HG03095 (cell line): ENCODE measurements at regions not wholly inside any gene's neighbourhood (a gene's known extent, or its start where the extent isn't known, plus 50 kb on each side); places are given as distances from the start of the nearest gene placed in this dataset.

ENCODE experiments used
- ATAC-seq: cut with Tn5 transposase; IDR thresholded peaks from one replicate; pipeline ENCODE4 v1.9.1; 2021; ENCODE audit warnings: moderate library complexity; ENCODE audit not compliant: unreplicated experiment

DNA sequence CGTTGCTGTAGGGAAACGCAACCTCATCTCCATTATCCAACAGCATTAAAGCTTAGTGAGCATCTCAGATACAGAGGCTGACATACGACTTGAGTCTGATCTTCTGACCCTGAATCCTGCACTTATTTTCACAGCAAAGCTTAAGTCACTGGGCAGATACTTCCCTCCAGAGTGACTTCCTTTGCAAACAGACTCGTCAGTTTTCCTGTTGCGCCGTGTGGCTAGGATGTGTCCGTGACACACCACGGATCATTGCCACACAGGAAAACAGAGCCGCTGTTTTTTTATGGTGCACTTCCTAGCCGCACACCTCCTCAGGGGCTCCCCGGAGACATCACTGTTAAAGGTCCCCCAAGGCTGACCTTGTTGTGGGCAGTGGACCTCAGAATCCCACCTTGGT is 94.9 kb upstream of the MKI67 start:
- ATAC-seq = no peak

DNA sequence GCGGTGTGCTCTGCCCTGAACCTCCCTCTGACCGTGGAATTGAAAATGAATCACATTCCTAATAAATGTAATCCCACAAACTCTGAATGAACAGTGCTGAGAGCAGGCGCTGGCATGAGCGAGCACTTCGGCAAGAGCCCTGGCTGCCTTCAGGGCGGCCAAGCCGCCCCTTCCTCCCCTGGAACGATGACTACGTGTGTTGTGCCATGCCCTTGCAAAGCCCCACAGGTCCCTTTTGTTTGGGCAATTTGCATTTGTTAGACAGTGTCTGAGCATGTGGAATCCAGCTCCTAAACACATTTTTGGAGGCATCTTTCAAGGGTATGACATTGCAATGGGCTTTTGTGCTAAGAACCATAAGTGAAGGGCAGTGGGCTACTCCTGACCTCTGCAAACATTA is 95.6 kb upstream of the MKI67 start:
- ATAC-seq = no peak

DNA sequence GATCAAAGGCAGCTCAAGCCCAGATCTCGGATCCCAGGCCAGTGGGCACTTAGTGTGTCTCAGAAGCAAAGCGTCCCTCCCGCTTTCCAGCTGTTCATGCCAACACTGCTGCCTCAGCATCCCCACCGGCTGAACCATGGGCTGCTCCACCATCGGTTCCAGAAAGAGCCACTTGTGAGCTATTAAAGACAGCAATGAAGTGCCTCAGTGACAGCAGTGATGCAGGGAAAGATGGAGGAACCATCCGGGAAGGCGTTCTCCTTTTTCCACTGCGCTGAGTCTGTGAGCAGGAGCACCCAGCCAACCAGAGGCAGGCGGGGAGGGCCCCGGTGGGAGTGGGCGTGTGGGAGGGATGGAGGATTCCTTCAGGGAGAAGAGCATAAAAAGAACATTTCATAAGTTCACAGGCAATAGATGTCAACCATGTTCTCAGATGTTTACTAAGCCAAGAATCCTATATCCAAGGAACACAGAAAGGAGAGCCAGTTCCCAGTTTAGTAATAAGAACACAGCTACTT is 96.2 kb upstream of the MKI67 start:
- ATAC-seq = no peak

DNA sequence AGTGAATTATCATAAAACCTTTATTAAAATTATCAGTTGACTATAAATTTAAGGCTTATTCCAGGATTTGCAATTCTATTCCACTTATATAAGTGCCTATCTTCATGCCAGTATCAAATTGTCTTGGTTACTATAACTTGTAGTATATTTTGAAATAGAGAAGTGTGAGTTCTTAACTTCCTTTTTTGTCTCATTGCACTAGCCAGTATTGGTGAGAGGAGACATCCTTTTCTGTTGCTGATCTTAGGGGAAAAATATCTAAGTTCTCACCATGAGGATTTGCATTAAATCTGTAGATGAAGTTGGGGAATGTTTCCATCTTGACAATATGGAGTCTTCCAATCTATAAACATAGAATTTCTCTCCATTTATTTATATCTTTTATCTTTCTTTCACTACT is 104.2 kb upstream of the MKI67 start:
- no peak for ATAC-seq

DNA sequence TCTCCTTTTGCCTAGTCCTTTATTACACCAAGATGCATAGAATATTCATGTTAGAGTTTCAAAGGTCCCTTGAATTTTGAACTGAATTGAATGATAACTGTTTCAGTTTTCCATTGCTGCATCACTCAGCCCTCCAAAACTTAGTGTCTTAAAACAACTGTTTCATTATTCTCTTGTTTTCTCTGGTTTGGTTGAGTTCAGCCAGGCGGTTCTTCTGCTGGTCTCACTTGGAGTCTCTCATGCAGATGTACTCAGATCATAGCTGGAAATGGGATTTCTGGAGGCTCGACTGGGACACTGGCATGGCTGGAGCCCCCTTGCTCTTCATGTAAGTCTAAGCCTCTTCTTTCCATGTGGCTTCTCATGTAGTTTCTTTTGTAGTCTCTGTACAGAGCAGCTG is 107.2 kb upstream of the MKI67 start:
- ATAC-seq = no peak

DNA sequence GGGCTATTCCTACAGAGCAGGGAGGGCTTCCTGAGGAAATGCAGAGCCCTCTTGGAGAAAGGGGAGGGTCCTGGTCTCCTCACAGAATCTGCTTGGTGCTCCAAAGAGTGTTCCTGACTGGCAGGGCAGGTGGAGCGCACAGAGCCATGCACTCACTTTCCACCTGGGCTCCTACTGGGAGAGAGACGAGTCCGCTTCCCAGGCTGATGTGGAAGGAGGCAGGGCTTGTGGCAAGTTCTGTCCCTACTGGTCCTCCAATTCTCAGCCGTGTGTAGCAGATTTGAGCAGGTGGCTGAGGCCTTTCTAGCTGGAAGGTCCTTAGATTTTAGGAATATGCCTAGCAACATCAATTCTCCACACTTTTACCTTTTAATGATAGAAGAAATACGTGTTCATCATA is 111.5 kb upstream of the MKI67 start:
- no peak for ATAC-seq

DNA sequence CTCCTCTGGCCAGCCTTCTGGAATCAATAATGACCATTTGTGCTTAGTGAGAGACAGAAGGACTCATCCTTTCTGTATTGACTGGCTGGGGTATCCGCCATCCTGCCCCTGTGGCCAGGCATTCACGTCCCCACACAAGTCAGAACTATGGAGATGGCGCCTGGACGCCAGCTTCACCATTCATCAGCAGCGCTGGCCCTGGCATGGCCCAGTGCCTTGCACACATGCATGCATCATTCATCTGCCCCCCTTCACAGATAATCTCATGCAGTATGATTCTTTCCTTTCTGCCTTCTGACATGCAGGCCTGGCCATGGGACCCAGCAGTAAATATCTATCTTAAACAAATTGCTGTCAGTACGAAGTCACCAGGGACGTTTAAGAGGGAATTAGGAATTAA is 114.8 kb upstream of the MKI67 start:
- no peak for ATAC-seq

DNA sequence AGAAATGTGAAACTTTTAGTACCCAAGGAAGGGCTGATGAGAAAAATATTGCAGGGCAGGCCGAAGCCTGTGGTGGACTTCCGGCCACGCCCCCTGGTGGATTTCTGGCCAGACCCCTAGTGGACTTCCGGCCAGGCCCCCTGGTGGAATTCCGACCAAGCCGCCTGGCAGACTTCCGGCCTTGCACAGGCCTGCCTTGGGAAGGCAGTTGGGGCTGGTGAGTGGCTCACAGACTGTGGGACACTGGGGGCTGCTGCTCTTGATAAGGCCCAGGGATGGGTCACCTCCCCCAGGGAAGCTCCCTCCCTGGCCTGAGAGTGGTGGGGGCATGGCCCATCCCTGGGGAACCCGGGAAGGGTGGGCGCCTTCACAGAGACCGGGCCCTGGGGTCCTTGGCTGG is 116.4 kb upstream of the MKI67 start:
- ATAC-seq = no peak

DNA sequence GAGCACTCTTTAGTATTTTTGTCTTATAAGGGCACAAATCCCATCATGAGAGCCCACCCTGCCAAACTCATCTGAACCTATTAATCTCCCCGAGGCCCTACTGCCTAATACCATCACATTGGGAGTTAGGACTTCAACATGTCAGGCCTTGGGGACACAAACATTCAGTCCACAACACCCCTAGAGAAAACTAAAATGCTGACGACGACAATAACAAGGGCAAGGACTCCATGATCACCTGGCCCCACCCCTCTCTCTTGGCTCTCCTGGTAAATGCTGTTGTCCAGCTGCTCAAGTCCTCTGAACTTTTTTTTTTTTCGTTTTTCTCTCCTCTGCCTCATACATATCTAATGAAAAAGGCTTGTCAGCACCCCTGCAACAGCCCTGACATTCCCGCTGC is 118.8 kb upstream of the MKI67 start:
- no peak for ATAC-seq

DNA sequence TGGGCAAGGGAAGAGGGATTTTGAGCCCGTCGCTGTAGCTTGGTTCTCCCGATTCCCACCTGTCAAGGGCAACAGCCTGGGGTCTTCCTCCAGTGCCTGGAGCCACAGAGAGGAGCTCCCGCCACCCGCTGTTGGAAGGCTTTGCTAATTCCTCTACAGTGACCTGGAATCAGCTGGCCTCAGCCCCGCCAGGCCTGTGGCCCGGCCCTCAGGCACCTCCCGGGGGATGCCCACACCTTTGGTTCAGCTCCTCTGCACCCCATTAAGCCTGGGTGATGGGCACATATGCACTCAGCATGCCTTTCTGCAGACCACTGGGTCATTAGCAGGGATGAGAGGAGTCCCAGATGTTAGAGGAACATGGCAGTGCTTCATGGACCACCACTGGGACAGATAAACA is 121.4 kb upstream of the MKI67 start:
- ATAC-seq = no peak

DNA sequence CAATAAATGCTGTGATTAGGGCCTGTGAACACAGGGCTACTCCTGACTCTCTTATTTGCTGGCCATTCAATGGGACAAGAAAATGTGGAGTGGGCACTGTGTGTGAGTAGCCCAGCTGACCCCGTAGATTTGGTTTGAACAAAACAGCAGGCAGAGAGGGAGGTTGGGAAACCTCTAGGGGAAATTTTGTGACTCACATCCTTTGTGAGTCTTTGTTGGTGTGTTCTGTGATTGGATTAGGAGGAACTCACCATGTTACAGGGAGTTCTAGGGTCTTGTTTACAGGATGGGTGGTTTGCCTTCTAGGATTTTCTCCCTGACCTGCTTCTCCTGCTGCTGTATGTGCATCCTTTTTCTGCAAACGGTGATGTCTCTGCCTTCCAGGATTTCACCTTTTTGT is 128.3 kb upstream of the MKI67 start:
- no peak for ATAC-seq

DNA sequence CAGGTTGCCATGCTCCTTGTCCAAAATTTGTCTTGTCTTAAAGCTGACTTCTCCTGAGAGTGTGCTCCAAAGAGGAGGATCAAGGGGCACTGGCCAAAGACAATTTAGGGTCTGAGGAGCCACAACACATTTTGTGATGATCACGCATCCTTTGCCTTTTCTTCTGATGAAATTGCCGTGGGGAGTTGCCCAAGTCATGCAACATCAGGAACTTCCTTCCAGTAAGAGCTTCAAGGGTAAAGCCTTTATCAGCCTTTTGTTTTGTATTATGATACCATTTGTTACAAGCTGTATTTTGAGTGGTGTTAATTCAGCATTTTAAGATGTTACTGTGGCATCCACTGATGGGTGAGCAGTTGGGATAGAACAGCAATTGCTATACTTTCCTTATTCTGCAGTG is 131.2 kb upstream of the MKI67 start:
- no peak for ATAC-seq

DNA sequence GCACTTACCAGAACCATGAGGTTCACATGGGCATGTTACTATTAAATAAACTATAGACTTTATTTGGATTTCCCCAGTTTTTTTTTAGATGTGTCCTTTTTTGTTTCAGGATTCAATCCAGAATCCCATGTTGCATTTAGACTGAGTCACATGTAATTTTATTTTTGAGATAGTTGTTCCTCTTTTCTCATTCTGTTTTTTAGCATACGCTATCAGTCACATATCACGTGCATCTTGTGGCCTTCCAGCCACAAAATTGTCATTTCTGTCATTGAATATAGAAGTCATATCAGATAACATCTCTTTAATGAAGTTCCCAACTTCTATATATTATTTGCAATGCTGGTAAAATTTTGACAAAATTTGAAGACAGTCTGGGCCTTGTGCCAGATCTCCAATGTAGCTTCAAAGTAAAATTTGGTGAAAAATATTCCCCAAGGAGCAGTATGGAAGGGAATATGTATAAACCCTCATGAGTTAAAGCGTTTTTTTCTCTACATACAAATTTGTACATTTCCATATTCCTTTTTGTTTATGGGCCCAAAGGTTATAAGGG is 132.3 kb upstream of the MKI67 start:
- no peak for ATAC-seq

DNA sequence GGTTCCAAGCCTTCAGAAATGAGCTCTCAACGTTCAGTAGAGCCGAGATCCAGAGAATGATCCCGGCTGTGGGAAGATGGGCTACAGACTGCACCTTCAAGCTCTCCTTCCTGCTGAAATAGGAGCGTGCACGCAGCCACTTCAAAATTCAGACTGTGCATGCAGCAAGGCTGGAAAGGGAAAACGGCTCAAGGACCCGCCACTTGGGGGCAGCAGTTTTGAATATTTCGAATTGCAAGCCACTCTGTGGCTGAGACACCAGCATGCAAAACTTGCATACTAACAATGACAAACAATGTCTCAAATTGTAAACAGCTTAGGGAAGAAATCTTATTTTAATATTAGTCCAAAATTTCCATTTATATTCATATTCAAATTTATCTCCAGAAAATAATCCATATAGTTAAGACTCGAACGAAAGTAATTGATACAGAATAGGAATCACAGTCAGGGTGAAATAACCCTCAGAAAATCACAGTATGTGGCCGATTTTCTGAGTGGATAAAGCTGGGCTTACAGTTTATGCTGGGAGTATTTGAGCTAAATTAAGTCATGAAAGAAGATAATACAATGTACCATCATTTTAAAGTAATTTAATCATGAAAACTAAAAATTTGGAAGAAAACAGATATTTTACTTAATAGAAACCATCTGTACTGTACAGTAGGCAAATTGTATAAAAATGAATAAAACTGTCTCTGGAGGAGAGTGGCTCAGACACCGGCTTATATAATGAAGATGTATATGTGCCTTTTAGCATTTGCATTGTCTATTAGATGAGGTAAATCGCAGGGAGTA is 137.9 kb upstream of the MKI67 start:
- no peak for ATAC-seq

DNA sequence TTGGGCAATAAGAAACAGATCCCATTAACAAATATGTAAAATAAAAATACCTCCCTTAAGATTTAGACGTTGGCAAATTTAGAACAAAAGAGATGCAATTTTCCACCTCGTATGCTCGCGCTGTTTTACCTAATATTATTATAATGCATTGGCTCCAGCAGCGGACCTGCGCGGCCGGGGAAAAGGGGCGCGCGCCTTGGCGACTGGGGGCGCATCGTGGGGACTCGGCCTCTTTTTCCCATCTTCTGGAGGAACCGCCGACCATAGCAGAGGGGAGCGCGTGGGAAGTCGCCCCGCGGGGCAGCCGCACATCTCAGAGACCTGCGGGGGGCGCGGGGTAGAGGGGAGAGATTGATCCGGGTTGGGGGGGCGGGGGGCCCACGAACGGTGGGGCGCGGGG is 139.4 kb upstream of the MKI67 start:
- no peak for ATAC-seq

DNA sequence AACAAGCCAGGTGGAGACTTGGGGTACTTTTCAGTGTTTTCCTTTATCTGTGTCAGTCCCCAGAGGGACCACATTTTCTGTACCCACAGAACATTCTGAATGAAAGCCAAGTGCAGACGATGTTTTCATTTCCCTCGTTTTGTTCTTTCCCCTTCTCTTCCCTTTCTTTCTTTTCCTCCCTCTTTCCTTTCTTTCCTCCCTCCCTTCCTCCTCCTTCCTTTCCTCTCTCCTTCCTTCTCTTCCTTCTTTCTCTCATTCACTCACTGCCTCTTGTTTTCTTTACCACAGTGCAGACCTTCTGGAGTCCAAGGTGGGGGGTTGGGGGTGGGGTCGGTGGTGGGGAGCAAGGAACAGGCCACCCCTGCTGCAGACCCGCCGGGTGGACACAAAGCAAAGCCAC is 141.4 kb upstream of the MKI67 start:
- no peak for ATAC-seq

DNA sequence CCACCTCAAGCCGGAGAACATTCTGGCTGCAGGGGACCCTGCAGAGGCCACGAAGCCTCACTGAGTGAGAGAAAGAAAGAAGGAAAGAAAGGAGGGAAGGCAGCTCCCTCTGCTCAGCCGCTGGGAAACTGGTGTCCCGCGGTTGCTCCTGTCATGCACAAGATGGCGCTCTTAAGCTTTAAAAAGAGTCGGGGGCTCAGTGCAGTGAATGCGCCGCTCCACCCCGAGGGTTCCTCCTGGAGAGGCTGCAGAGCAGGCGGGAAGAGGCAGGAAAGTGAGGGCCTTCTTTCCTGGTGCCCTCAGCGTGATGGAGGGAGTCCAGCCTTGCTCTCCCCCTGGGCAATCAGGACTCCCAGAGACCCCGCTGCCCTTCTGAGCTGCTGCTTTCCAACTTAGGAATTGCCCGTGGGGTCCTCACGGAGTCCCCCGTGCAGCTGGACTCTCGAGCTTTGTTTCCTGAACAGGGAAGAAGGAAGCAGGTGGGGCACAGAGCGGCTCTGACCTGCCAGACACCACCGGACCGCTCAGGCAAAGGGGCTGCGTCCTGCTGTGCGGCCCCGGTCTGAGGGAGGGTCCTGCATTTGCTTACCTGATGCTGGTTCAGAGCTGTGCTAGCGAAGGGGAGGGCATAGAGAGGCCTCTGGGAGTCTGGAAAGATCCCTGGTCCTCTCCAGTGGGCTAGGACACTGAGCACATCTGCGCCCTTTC is 141.9 kb upstream of the MKI67 start:
- no peak for ATAC-seq

DNA sequence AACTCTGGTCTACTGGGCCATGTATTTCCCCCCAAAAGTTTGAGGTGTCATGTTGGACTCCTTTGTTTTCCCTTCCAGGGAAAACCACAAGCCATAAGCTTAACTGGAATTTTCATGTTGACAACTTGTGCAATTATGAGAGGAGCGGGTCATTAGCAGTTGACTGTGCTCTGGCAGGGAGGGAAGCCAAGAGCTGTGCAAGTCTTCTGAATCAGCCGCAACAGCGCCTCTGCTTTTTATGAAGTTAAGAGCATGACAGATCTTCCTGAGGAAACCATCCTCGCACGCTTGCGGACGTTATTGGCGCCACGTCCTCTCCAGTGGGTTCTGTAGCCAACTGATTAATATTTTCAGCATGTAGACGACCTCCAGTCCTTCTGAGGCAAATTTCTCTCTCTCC is 148.7 kb upstream of the MKI67 start:
- no peak for ATAC-seq

DNA sequence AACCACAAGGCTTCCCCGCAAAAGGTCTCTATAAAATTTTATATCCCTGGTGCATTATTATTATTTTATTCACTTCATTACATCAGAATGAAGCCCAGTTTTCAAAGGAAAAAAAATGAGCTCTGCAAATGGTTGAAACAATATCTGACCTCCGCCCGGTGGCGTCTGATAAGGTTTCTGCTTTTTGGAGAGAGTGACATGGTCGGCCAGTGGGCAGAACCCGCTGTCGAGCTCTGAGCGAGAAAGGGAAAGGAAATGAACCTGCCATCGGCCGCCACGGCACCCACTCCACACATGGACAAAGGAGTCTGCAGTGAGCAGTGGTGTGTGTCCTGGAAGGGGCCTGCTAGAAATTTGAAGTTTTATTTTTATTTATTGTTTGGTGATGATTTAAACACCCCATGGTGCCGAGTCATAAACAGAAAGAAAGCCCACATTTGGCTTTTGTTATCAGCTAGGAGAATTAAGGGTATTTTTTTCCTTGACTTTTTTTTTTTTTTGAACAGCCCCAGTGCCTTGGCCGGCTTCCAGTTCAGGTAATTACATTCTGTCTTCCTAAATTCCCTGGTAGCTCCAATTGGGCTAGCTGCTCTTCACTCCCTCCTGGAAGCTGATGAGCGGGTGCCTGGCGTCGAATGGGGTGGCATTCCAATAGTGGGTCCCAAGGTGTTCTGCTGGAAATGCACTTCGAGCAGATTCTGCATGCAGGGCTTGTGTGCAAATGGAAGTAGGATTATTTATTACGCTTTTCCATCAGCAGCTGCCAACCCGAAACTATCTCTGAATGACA is 149.4 kb upstream of the MKI67 start:
- no peak for ATAC-seq

DNA sequence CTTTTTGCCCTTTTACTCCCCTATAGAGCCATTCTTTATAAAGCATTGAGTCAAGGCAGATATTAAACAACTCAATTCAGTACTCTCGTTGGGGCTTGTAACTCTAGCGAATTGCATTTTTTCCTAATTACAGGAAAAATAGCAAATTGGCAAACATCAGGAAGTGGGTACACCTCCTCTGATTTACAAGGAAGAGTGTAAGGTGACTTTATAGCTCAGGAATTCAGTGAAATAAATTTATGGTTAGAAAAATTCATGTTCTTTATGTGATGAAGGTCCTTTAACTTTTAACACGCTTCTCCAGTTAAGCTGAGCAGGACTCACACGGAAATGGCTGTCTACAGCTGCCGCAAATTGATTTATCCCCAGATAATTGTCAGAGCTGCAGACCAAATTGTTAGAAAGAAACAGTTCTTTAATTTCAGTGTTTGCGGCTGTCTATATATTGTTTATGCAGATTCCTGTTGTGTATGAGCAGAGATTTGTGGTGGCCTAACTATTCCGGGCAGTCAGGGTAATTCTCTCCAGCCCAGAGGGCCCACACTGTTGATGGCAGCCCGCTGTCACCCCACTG is 151.1 kb upstream of the MKI67 start:
- ATAC-seq = no peak

DNA sequence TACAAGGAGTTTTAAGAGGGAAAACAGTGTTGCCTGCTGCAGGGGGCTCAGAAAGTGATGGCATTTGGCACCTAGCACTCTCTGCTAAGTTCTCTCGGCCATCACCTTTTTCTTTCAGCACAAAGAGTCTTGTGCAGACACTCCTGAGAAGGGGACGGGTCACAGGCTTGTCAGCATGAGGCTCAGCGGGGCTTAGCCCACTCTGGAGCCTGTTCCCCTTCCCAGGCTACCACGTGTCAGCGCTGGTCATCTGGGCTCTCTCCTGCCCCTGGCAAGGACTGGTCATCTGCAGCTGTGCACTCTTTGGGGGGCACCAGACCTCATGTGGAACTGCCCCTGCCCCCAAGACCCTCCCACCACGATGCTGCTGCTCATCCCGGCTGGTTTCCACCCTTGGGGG is 152.1 kb upstream of the MKI67 start:
- no peak for ATAC-seq
